Transverse colon (tissue), 4 donors: ENCODE measurements at regions not wholly inside any gene's neighbourhood (a gene's known extent, or its start where the extent isn't known, plus 50 kb on each side); places are given as distances from the start of the nearest gene placed in this dataset.

Source experiments
- DNase-seq: peaks from one replicate; pipeline ENCODE4 v3.0.0-alpha.2; 2019
- H3K27ac ChIP-seq, 4 donors: fragments of 200-600 bp; sonication (generic); 2 replicates each; pipeline ENCODE4 v1.5.1; 2016 to 2018; ENCODE audit warnings: inconsistent platforms in 4 of 4
- H3K27me3 ChIP-seq: fragments of 200-600 bp; sonication (generic); 2 replicates; pipeline ENCODE4 v1.5.1; 2017; ENCODE audit warnings: inconsistent platforms
- H3K36me3 ChIP-seq, 4 donors: fragments of 200-600 bp; sonication (generic); 2 replicates each; pipeline ENCODE4 v1.5.1; 2017 to 2019; ENCODE audit warnings: inconsistent platforms in 4 of 4
- H3K4me1 ChIP-seq, 4 donors: fragments of 200-600 bp; sonication (generic); 2 replicates each; pipeline ENCODE4 v1.5.1; 2017 to 2020; ENCODE audit warnings: inconsistent platforms in 4 of 4
- H3K4me3 ChIP-seq, 4 donors: fragments of 200-600 bp; sonication (generic); 1 replicate in 1 of 4; 2 replicates in 3 of 4; pipeline versions ENCODE4 v1.5.1 to v1.6.1; 2017 to 2019; ENCODE audit warnings: inconsistent platforms in 4 of 4
- H3K9me3 ChIP-seq, 2 donors: fragments of 200-600 bp; sonication (generic); 2 replicates each; pipeline ENCODE4 v1.5.1; 2017 to 2019; ENCODE audit warnings: inconsistent platforms in 2 of 2
- CTCF ChIP-seq, 5 experiments: fragments of 200-600 bp in 3 of 5; fragments of 450-650 bp in 2 of 5; sonication (generic) in 3 of 5; IDR thresholded peaks; 1 replicate in 2 of 5; 2 replicates in 3 of 5; pipeline ENCODE4 v1.5.1; 2016 to 2017; ENCODE audit warnings: antibody characterized with exemption in 5 of 5, inconsistent platforms in 3 of 5, mild to moderate bottlenecking in 2 of 5, moderate library complexity in 1 of 5
- EP300 ChIP-seq: sonication (generic); formaldehyde crosslinking; IDR thresholded peaks from one replicate; pipeline ENCODE4 v1.6.1; 2017; ENCODE audit warnings: antibody characterized with exemption, low read depth
- POLR2A ChIP-seq: fragments of 450-650 bp; IDR thresholded peaks from one replicate; pipeline ENCODE4 v1.6.1; 2016; ENCODE audit warnings: antibody characterized with exemption, mild to moderate bottlenecking, moderate library complexity
- POLR2AphosphoS5 ChIP-seq, 3 donors: sonication (generic); formaldehyde crosslinking; IDR thresholded peaks; one replicate each; pipeline ENCODE4 v1.6.1; 2016; ENCODE audit warnings: antibody characterized with exemption in 3 of 3
- WGBS, 2 donors: methylation state at CpG; one replicate each; pipeline ENCODE4 v1.1.5; 2018; ENCODE audit warnings: low coverage in 1 of 2; 5-methylcytosine and 5-hydroxymethylcytosine counted together
- in situ Hi-C, 4 donors: fragments of 200-750 bp; cut with MboI; loops; one replicate each; pipeline versions ENCODE4 v1.15.0 to v1.15.1; 2017; ENCODE audit warnings: low sequenced_read_pairs in 3 of 4, low pct_ligation_motif_present in 1 of 4, low pct_unique_long_range_greater_than_20kb in 1 of 4
- intact Hi-C: fragments of 100-400 bp; cut with DNase I; formaldehyde crosslinking; loops from one replicate; pipeline ENCODE4 v1.15.1; 2023; ENCODE audit warnings: low total_unique reads

GRCh38 chr12:89111964-89112363, 240.3 kb downstream of the DUSP6 start:
- Histone ChIP-seq H3K9me3 (no peaks in the 10 kb centered on the region), H3K4me1 (no peaks in the 10 kb centered on the region), H3K4me3 (no peak overlapping the region), H3K27me3 (no peaks in the 10 kb centered on the region), H3K27ac (no peak overlapping the region), H3K36me3 (no peaks in the 10 kb centered on the region)
- intact Hi-C loops, result no loop called here
- in situ Hi-C loops, result no loop called here
- TF ChIP-seq POLR2A (no peak), CTCF (IDR thresholded peaks at IDR 0.05) (no peak), EP300 (no peak), POLR2AphosphoS5 (IDR thresholded peaks at IDR 0.05) (no peak)
- DNase-seq, result no peak
- WGBS, 2 donors, result 86 to 99% methylated on average over 2 of the region's 2 CpGs

- no peaks in the 10 kb centered on the region for H3K27me3 ChIP-seq
- no peaks in the 10 kb centered on the region for H3K4me1 ChIP-seq
- no peak overlapping the region for H3K27ac ChIP-seq
- H3K9me3 ChIP-seq, result no peaks in the 10 kb centered on the region
- no peaks in the 10 kb centered on the region for H3K36me3 ChIP-seq
- in situ Hi-C loops, result no loop called here
- intact Hi-C loops, result no loop called here
- no peak overlapping the region for H3K4me3 ChIP-seq
- no peak for TF ChIP-seq EP300
- no peak for TF ChIP-seq CTCF (IDR thresholded peaks at IDR 0.05)
- no peak for TF ChIP-seq POLR2A
- TF ChIP-seq POLR2AphosphoS5 (IDR thresholded peaks at IDR 0.05), result no peak
- DNase-seq, result no peak
- 87 to 100% methylated on average over 2 of the region's 2 CpGs for WGBS, 2 donors
Observed at GRCh38 chr12:89108265-89108664, 244.0 kb downstream of the DUSP6 start.

GRCh38 chr12:89106950-89107349, 245.4 kb downstream of the DUSP6 start:
- H3K36me3 ChIP-seq, result no peaks in the 10 kb centered on the region
- H3K4me1 ChIP-seq, result no peaks in the 10 kb centered on the region
- H3K4me3 ChIP-seq, result no peak overlapping the region
- no peaks in the 10 kb centered on the region for H3K9me3 ChIP-seq
- whole genome bisulfite sequencing, 2 donors, result 87 to 92% methylated on average over 5 of the region's 5 CpGs
- intact Hi-C loops, result no loop called here
- H3K27me3 ChIP-seq, result no peaks in the 10 kb centered on the region
- no peak for DNase-seq
- TF ChIP-seq POLR2AphosphoS5 (IDR thresholded peaks at IDR 0.05) (no peak), EP300 (no peak), POLR2A (no peak), CTCF (IDR thresholded peaks at IDR 0.05) (no peak)
- in situ Hi-C loops, result no loop called here
- H3K27ac ChIP-seq, result no peak overlapping the region

- in situ Hi-C loops, result no loop called here
- H3K36me3 ChIP-seq, result no peaks in the 10 kb centered on the region
- WGBS, 2 donors, result 86 to 90% methylated on average over 1 of the region's 1 CpG
Observed at GRCh38 chr12:89105243-89105642, 247.1 kb downstream of the DUSP6 start.

More at GRCh38 chr12:89105243-89105642, 247.1 kb downstream of the DUSP6 start:
- Histone ChIP-seq H3K4me1 (no peaks in the 10 kb centered on the region), H3K27me3 (no peaks in the 10 kb centered on the region), H3K27ac (no peak overlapping the region), H3K4me3 (no peak overlapping the region), H3K9me3 (no peaks in the 10 kb centered on the region)
- no peak for TF ChIP-seq POLR2A
- TF ChIP-seq POLR2AphosphoS5 (IDR thresholded peaks at IDR 0.05), result no peak
- no peak for TF ChIP-seq CTCF (IDR thresholded peaks at IDR 0.05)
- no peak for TF ChIP-seq EP300
- intact Hi-C loops, result no loop called here
- DNase-seq, result no peak
